ENCODE measurements at regions not wholly inside any gene's neighbourhood (a gene's known extent, or its start where the extent isn't known, plus 50 kb on each side); places are given as distances from the start of the nearest gene placed in this dataset.

- TF ChIP-seq POLR2A (IDR thresholded peaks at IDR 0.05) (no peak), CTCF (IDR thresholded peaks at IDR 0.05) (no peak)
These were observed 112.1 kb upstream of the ATP8B1 start for GRCh38 chr18:57915248-57915647.
